H9 (cell line): ENCODE measurements at regions not wholly inside any gene's neighbourhood (a gene's known extent, or its start where the extent isn't known, plus 50 kb on each side); places are given as distances from the start of the nearest gene placed in this dataset.

Source experiments
- DNase-seq: peaks from one replicate; pipeline ENCODE4 v3.0.0-alpha.2; 2017
- H2AFZ ChIP-seq: one replicate; pipeline ENCODE4 v1.6.1; 2013; ENCODE audit warnings: mild to moderate bottlenecking, low read length, control low read depth, moderate library complexity
- H2AK5ac ChIP-seq: 2 replicates; pipeline ENCODE4 v1.6.1; 2013; ENCODE audit warnings: low read length, control low read depth, mixed read lengths; ENCODE audit not compliant: insufficient read length
- H2BK120ac ChIP-seq: one replicate; pipeline ENCODE4 v1.6.1; 2013; ENCODE audit warnings: low read depth, mild to moderate bottlenecking, low read length, control low read depth, inconsistent platforms; ENCODE audit not compliant: poor library complexity, severe bottlenecking
- H2BK12ac ChIP-seq: 2 replicates; pipeline ENCODE4 v1.6.1; 2013; ENCODE audit warnings: low read length, control low read depth, mixed read lengths, low read depth; ENCODE audit not compliant: insufficient read length
- H2BK15ac ChIP-seq: 2 replicates; pipeline ENCODE4 v1.6.1; 2013; ENCODE audit warnings: low read depth, low read length, control low read depth
- H2BK20ac ChIP-seq: one replicate; pipeline ENCODE4 v1.6.1; 2013; ENCODE audit warnings: low read depth, mild to moderate bottlenecking, low read length, control low read depth, inconsistent platforms; ENCODE audit not compliant: poor library complexity, severe bottlenecking
- H2BK5ac ChIP-seq: 2 replicates; pipeline ENCODE4 v1.6.1; 2013; ENCODE audit warnings: low read length, control low read depth, mixed read lengths; ENCODE audit not compliant: insufficient read length
- H3K14ac ChIP-seq: 2 replicates; pipeline ENCODE4 v1.6.1; 2013; ENCODE audit warnings: low read length, control low read depth; ENCODE audit not compliant: insufficient read depth
- H3K18ac ChIP-seq: 2 replicates; pipeline ENCODE4 v1.6.1; 2013; ENCODE audit warnings: low read depth, mild to moderate bottlenecking, mixed read lengths, low read length, control low read depth; ENCODE audit not compliant: insufficient read length
- H3K23ac ChIP-seq: 2 replicates; pipeline ENCODE4 v1.6.1; 2013; ENCODE audit warnings: low read length, control low read depth, mixed read lengths, low read depth; ENCODE audit not compliant: insufficient read length
- H3K23me2 ChIP-seq: 2 replicates; pipeline ENCODE4 v1.6.1; 2013; ENCODE audit warnings: low read depth, mild to moderate bottlenecking, mixed read lengths, low read length, control low read depth; ENCODE audit not compliant: insufficient read length, poor library complexity, severe bottlenecking
- H3K27ac ChIP-seq: 2 replicates; pipeline ENCODE4 v1.5.1; 2013; ENCODE audit warnings: low read length, control low read depth, mixed read lengths, low read depth; ENCODE audit not compliant: insufficient read length
- H3K27me3 ChIP-seq: 2 replicates; pipeline ENCODE4 v1.6.1; 2013; ENCODE audit warnings: low read length, control low read depth, inconsistent platforms; ENCODE audit not compliant: insufficient read depth
- H3K4ac ChIP-seq: 2 replicates; pipeline ENCODE4 v1.6.1; 2013; ENCODE audit warnings: low read depth, mild to moderate bottlenecking, control low read depth, inconsistent platforms, low read length, moderate library complexity
- H3K4me1 ChIP-seq: 2 replicates; pipeline ENCODE4 v1.6.1; 2013; ENCODE audit warnings: low read length, control low read depth, inconsistent platforms; ENCODE audit not compliant: insufficient read depth
- H3K4me2 ChIP-seq: 2 replicates; pipeline ENCODE4 v1.6.1; 2013; ENCODE audit warnings: low read length, control low read depth, mixed read lengths; ENCODE audit not compliant: insufficient read length, insufficient read depth
- H3K56ac ChIP-seq: 2 replicates; pipeline ENCODE4 v1.6.1; 2013; ENCODE audit warnings: low read depth, mild to moderate bottlenecking, mixed read lengths, low read length, control low read depth; ENCODE audit not compliant: insufficient read length
- H3K79me1 ChIP-seq: 2 replicates; pipeline ENCODE4 v1.6.1; 2013; ENCODE audit warnings: low read depth, mild to moderate bottlenecking, moderate library complexity, low read length, control low read depth, inconsistent platforms; ENCODE audit not compliant: insufficient read depth, poor library complexity, severe bottlenecking
- H3K79me2 ChIP-seq: 2 replicates; pipeline ENCODE4 v1.6.1; 2013; ENCODE audit warnings: low read length, control low read depth, inconsistent platforms; ENCODE audit not compliant: insufficient read depth
- H3K9ac ChIP-seq: 2 replicates; pipeline ENCODE4 v1.6.1; 2013; ENCODE audit warnings: low read length, control low read depth, mixed read lengths; ENCODE audit not compliant: insufficient read length; ENCODE audit errors: extremely low read depth
- H3K9me3 ChIP-seq: one replicate; pipeline ENCODE4 v1.6.1; 2013; ENCODE audit warnings: low read depth, low read length, inconsistent platforms; ENCODE audit not compliant: control insufficient read depth
- H3T11ph ChIP-seq: one replicate; pipeline ENCODE4 v1.6.1; 2013; ENCODE audit warnings: mild to moderate bottlenecking, low read length, control low read depth, inconsistent platforms
- H4K20me1 ChIP-seq: one replicate; pipeline ENCODE4 v1.6.1; 2013; ENCODE audit not compliant: control insufficient read depth, insufficient read length, insufficient read depth
- H4K5ac ChIP-seq: 2 replicates; pipeline ENCODE4 v1.6.1; 2013; ENCODE audit warnings: low read depth, mild to moderate bottlenecking, mixed read lengths, low read length, control low read depth; ENCODE audit not compliant: insufficient read length
- H4K8ac ChIP-seq: replicated peaks from 2 replicates; pipeline ENCODE4 v1.6.1; 2013; ENCODE audit warnings: low read length, control low read depth, mixed read lengths, low read depth; ENCODE audit not compliant: insufficient read length
- H4K91ac ChIP-seq: 2 replicates; pipeline ENCODE4 v1.6.1; 2013; ENCODE audit warnings: low read depth, mild to moderate bottlenecking, moderate library complexity, mixed read lengths, low read length, control low read depth; ENCODE audit not compliant: insufficient read length
- H3K27ac Mint-ChIP-seq, 3 experiments: 2 replicates in 2 of 3; 3 replicates in 1 of 3; pipeline ENCODE4 v1.8.0; 2020 to 2021; ENCODE audit warnings: mixed read lengths in 3 of 3, mild to moderate bottlenecking in 1 of 3, moderate library complexity in 1 of 3
- H3K27me3 Mint-ChIP-seq: 2 replicates; pipeline ENCODE4 v1.8.0; 2021; ENCODE audit warnings: low read depth, mild to moderate bottlenecking, moderate library complexity, mixed read lengths
- H3K36me3 Mint-ChIP-seq, 3 experiments: 2 replicates in 2 of 3; 3 replicates in 1 of 3; pipeline ENCODE4 v1.8.0; 2020 to 2021; ENCODE audit warnings: low read depth in 3 of 3, mixed read lengths in 3 of 3; ENCODE audit not compliant: insufficient read depth in 1 of 3
- H3K4me1 Mint-ChIP-seq, 2 experiments: 2 replicates each; pipeline ENCODE4 v1.8.0; 2020; ENCODE audit warnings: mixed read lengths in 2 of 2
- H3K4me3 Mint-ChIP-seq, 2 experiments: 2 replicates in 1 of 2; 3 replicates in 1 of 2; pipeline ENCODE4 v1.8.0; 2020 to 2021; ENCODE audit warnings: mild to moderate bottlenecking in 2 of 2, mixed read lengths in 2 of 2, moderate library complexity in 1 of 2
- H3K9me3 Mint-ChIP-seq, 2 experiments: 2 replicates in 1 of 2; 3 replicates in 1 of 2; pipeline ENCODE4 v1.8.0; 2020; ENCODE audit warnings: mild to moderate bottlenecking in 2 of 2, mixed read lengths in 2 of 2, moderate library complexity in 1 of 2
- TF ChIP-seq, protein P1 (sequence below): fragments of 200-600 bp; sonication (generic); conservative IDR thresholded peaks from 3 replicates; pipeline ENCODE4 v1.8.0; 2021; ENCODE audit warnings: antibody characterized with exemption, mild to moderate bottlenecking

DNA sequence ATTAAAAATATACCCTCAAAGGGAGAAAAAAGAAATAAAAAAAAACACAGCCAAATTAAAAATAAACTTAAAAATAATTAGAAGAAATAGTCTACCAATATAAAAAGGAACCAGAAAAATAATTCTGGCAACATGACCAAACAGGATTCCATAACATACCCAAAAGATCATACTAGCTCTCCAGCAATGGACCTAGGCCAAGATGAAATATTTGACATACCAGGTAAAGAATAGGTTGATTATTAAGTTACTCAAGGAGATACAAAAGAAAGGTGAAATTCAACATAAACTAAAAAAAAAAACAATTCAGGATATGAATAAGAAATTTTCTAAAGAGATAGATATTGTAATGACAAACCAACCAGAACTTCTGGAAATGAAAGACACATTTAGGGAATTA is 121.3 kb upstream of the SCAF11 start:
- no peak overlapping the region for H3K4ac ChIP-seq
- no peak overlapping the region for H3K56ac ChIP-seq
- no peak overlapping the region for H2BK20ac ChIP-seq
- H2AK5ac ChIP-seq: no peak overlapping the region
- peaks cover 12 to 25% of the 10 kb centered on the region in 2 experiments; a peak in 4 of 5 replicates for H3K9me3 Mint-ChIP-seq
- H3K9ac ChIP-seq: no peak overlapping the region
- H4K5ac ChIP-seq: no peak overlapping the region
- no peak overlapping the region for H3K14ac ChIP-seq
- no peak overlapping the region for H2BK15ac ChIP-seq
- no peaks in the 10 kb centered on the region for H3K27me3 ChIP-seq
- no peak overlapping the region for H3K27ac Mint-ChIP-seq
- no peak overlapping the region for H3K18ac ChIP-seq
- H3K27me3 Mint-ChIP-seq: 0 out of 2 replicates have a peak, but pooled peaks cover 2% of the 10 kb centered on the region
- no peak overlapping the region for H2BK5ac ChIP-seq
- H4K8ac ChIP-seq: no peak overlapping the region
- TF ChIP-seq, protein P1, sequence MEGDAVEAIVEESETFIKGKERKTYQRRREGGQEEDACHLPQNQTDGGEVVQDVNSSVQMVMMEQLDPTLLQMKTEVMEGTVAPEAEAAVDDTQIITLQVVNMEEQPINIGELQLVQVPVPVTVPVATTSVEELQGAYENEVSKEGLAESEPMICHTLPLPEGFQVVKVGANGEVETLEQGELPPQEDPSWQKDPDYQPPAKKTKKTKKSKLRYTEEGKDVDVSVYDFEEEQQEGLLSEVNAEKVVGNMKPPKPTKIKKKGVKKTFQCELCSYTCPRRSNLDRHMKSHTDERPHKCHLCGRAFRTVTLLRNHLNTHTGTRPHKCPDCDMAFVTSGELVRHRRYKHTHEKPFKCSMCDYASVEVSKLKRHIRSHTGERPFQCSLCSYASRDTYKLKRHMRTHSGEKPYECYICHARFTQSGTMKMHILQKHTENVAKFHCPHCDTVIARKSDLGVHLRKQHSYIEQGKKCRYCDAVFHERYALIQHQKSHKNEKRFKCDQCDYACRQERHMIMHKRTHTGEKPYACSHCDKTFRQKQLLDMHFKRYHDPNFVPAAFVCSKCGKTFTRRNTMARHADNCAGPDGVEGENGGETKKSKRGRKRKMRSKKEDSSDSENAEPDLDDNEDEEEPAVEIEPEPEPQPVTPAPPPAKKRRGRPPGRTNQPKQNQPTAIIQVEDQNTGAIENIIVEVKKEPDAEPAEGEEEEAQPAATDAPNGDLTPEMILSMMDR: no peak
- H3K4me1 Mint-ChIP-seq: peaks cover 0 to 8% of the 10 kb centered on the region in 2 experiments; a peak in 2 of 4 replicates
- no peak overlapping the region for H4K91ac ChIP-seq
- no peak overlapping the region for H3T11ph ChIP-seq
- H3K79me2 ChIP-seq: no peaks in the 10 kb centered on the region
- H2BK120ac ChIP-seq: no peak overlapping the region
- peaks cover 0 to 23% (median 0%) of the 10 kb centered on the region in 3 experiments; a peak in 3 of 7 replicates for H3K36me3 Mint-ChIP-seq
- H3K23me2 ChIP-seq: no peaks in the 10 kb centered on the region
- no peaks in the 10 kb centered on the region for H3K79me1 ChIP-seq
- no peak overlapping the region for H3K4me2 ChIP-seq
- no peak overlapping the region for H3K27ac ChIP-seq
- DNase-seq: no peak
- no peak overlapping the region for H2BK12ac ChIP-seq
- H2AFZ ChIP-seq: no peak overlapping the region
- no peak overlapping the region for H3K23ac ChIP-seq
- no peaks in the 10 kb centered on the region for H3K9me3 ChIP-seq
- H3K4me3 Mint-ChIP-seq: no peak overlapping the region
- no peaks in the 10 kb centered on the region for H4K20me1 ChIP-seq
- no peaks in the 10 kb centered on the region for H3K4me1 ChIP-seq
